KMS-11 (cell line): ENCODE measurements at regions not wholly inside any gene's neighbourhood (a gene's known extent, or its start where the extent isn't known, plus 50 kb on each side); places are given as distances from the start of the nearest gene placed in this dataset.

Experiments
- H2AFZ ChIP-seq: fragments of 200-600 bp; sonication (generic); 2 replicates; pipeline ENCODE4 v1.6.1; 2016; ENCODE audit warnings: antibody characterized with exemption, mixed run types, low read depth
- H3K27ac ChIP-seq: fragments of 200-600 bp; sonication (generic); 2 replicates; pipeline ENCODE4 v1.6.1; 2016; ENCODE audit warnings: mild to moderate bottlenecking, mixed run types
- H3K27me3 ChIP-seq: fragments of 200-600 bp; sonication (generic); 2 replicates; pipeline ENCODE4 v1.6.1; 2017; ENCODE audit warnings: mild to moderate bottlenecking, low read depth, mixed run types, moderate library complexity; ENCODE audit not compliant: insufficient read depth
- H3K36me3 ChIP-seq: fragments of 200-600 bp; sonication (generic); 2 replicates; pipeline ENCODE4 v1.6.1; 2017; ENCODE audit warnings: mild to moderate bottlenecking, mixed run types; ENCODE audit not compliant: insufficient read depth
- H3K4me1 ChIP-seq: fragments of 200-600 bp; sonication (generic); 2 replicates; pipeline ENCODE4 v1.6.1; 2016; ENCODE audit warnings: mild to moderate bottlenecking, low read depth, mixed run types; ENCODE audit not compliant: poor library complexity, severe bottlenecking
- H3K4me2 ChIP-seq: fragments of 200-600 bp; sonication (generic); 2 replicates; pipeline ENCODE4 v1.7.0; 2016; ENCODE audit warnings: mild to moderate bottlenecking, mixed run types
- H3K4me3 ChIP-seq: fragments of 200-600 bp; sonication (generic); IDR thresholded peaks from 2 replicates; pipeline ENCODE4 v1.6.1; 2017; ENCODE audit warnings: low read depth, low read length, mixed read lengths; ENCODE audit not compliant: insufficient read depth
- H3K79me2 ChIP-seq: fragments of 200-600 bp; sonication (generic); 2 replicates; pipeline ENCODE4 v1.6.1; 2016; ENCODE audit warnings: low read depth, mixed run types; ENCODE audit not compliant: insufficient read depth
- H3K9ac ChIP-seq: fragments of 200-600 bp; sonication (generic); 2 replicates; pipeline ENCODE4 v1.6.1; 2016; ENCODE audit warnings: mild to moderate bottlenecking, mixed run types
- H4K20me1 ChIP-seq: fragments of 200-600 bp; sonication (generic); 2 replicates; pipeline ENCODE4 v1.6.1; 2016; ENCODE audit warnings: mild to moderate bottlenecking, mixed run types; ENCODE audit not compliant: insufficient read depth
- TF ChIP-seq, protein P1 (sequence below): fragments of 200-600 bp; sonication (generic); conservative IDR thresholded peaks from 2 replicates; pipeline ENCODE4 v1.6.1; 2017; ENCODE audit warnings: low read depth, mild to moderate bottlenecking, antibody characterized with exemption, low read length, moderate library complexity, mixed read lengths

DNA sequence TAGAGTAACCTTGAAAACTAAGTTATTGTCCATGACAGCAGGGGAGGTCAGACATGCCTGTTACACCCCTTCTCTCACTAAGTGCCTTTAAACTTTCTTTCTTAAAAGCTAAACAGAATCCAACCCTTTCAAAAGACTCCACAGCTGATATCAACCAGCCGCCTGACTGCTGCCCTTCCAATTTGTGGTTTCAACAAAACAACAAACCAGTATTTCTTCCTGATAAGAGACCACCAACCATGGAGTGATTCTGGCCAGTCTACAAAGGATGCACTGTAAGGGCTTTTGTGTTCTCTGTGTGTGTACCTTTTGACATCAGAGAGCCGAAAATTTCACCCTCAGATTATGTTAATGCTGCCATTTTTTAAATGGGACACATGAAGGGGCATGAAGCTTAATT, 1204.2 kb downstream of the ROBO2 start:
- H3K9ac ChIP-seq = no peak overlapping the region
- TF ChIP-seq, protein P1, sequence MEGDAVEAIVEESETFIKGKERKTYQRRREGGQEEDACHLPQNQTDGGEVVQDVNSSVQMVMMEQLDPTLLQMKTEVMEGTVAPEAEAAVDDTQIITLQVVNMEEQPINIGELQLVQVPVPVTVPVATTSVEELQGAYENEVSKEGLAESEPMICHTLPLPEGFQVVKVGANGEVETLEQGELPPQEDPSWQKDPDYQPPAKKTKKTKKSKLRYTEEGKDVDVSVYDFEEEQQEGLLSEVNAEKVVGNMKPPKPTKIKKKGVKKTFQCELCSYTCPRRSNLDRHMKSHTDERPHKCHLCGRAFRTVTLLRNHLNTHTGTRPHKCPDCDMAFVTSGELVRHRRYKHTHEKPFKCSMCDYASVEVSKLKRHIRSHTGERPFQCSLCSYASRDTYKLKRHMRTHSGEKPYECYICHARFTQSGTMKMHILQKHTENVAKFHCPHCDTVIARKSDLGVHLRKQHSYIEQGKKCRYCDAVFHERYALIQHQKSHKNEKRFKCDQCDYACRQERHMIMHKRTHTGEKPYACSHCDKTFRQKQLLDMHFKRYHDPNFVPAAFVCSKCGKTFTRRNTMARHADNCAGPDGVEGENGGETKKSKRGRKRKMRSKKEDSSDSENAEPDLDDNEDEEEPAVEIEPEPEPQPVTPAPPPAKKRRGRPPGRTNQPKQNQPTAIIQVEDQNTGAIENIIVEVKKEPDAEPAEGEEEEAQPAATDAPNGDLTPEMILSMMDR = no peak
- no peaks in the 10 kb centered on the region for H3K79me2 ChIP-seq
- no peak overlapping the region for H3K4me2 ChIP-seq
- no peaks in the 10 kb centered on the region for H3K27me3 ChIP-seq
- no peaks in the 10 kb centered on the region for H3K36me3 ChIP-seq
- H4K20me1 ChIP-seq = no peaks in the 10 kb centered on the region
- no peak overlapping the region for H3K27ac ChIP-seq
- H3K4me3 ChIP-seq = no peak overlapping the region
- H2AFZ ChIP-seq = no peak overlapping the region
- H3K4me1 ChIP-seq = no peaks in the 10 kb centered on the region

DNA sequence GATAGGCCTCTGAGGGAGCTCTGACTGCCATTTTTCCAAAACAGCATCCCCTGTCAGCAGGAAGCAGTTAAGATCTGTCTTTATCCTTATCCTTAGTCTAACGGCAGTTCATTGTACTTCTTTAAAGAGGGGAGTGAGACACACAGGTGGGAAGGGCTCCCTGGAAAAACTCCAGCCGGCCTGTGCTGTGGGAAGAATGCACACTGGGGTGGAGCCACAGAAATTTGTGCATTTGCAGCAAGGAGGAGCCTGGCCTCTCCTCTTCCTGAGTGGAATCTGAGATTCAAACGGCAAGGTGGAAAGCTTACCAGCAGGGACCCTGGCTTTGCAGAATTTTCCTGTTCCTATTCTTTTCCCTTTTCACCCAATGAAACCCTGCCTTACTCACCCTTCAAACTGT, 1209.4 kb downstream of the ROBO2 start:
- H4K20me1 ChIP-seq = no peaks in the 10 kb centered on the region
- no peak overlapping the region for H3K4me2 ChIP-seq
- H2AFZ ChIP-seq = no peak overlapping the region
- H3K79me2 ChIP-seq = no peaks in the 10 kb centered on the region
- TF ChIP-seq, protein P1 = no peak
- no peaks in the 10 kb centered on the region for H3K27me3 ChIP-seq
- no peaks in the 10 kb centered on the region for H3K4me1 ChIP-seq
- no peaks in the 10 kb centered on the region for H3K36me3 ChIP-seq
- no peak overlapping the region for H3K4me3 ChIP-seq
- no peak overlapping the region for H3K27ac ChIP-seq
- no peak overlapping the region for H3K9ac ChIP-seq

DNA sequence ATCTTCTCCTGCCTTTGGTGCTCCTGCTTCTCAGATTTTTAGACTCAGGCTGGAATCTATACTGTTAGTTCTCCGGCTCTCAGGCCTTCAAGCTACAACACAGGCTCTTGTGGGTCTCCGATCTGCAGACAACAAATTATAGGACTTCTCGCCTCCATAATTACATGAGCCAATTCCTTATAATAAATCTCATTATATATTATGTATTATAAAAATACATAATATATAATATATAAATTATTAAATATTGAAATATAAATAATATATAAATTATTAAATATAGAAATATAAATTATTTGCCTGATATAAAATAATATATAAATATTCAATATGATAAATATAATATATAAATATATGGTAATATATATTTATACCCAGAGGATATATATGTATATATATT, 1214.0 kb downstream of the ROBO2 start:
- no peak overlapping the region for H3K9ac ChIP-seq
- H3K4me1 ChIP-seq = no peaks in the 10 kb centered on the region
- no peak overlapping the region for H2AFZ ChIP-seq
- H3K27ac ChIP-seq = no peak overlapping the region
- no peaks in the 10 kb centered on the region for H3K27me3 ChIP-seq
- TF ChIP-seq, protein P1 = no peak
- H3K79me2 ChIP-seq = no peaks in the 10 kb centered on the region
- no peaks in the 10 kb centered on the region for H3K36me3 ChIP-seq
- no peaks in the 10 kb centered on the region for H4K20me1 ChIP-seq
- H3K4me2 ChIP-seq = no peak overlapping the region
- H3K4me3 ChIP-seq = no peak overlapping the region

DNA sequence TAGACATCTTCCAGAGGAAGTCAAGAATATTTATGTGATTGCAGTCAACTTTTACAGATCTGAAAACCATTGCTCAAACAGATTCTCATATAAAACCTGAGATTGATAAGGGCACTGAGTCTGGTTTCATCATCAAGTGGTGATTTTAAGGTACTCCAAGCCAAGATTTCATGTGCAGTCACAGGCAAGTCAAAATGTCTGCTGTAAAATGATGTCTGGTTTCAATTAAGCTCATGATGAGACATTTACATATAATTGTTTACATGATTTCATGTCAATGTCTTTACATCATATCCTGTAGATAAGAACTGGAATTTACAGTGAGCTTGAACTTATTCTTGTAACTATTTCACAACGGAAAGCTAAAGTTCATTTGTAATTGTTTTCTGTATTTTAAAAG, 1215.5 kb downstream of the ROBO2 start:
- Histone ChIP-seq H3K4me3 (no peak overlapping the region), H4K20me1 (no peaks in the 10 kb centered on the region), H3K4me2 (no peak overlapping the region), H3K27ac (no peak overlapping the region), H3K36me3 (no peaks in the 10 kb centered on the region), H3K27me3 (no peaks in the 10 kb centered on the region), H2AFZ (no peak overlapping the region), H3K79me2 (no peaks in the 10 kb centered on the region), H3K4me1 (no peaks in the 10 kb centered on the region), H3K9ac (no peak overlapping the region)
- TF ChIP-seq, protein P1 = no peak

DNA sequence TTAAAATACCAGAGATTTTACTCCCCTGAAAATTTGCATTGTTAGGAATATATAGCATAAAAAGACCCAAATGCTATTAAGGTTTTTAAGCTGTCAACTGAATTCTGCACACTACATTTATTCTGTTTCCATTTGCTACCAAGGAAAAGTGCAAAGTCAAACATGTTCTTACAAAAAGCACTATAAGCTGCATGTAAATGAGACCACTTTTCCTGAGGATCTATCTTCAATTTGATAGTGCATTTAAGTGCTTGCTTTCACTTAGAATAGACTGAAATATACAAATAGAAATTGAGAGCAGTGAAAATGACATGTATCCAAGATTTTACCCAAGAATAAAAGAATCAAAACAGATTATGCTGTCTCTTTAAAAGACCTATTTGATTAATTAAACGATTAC, 1216.2 kb downstream of the ROBO2 start:
- H3K9ac ChIP-seq = no peak overlapping the region
- no peaks in the 10 kb centered on the region for H3K4me1 ChIP-seq
- no peaks in the 10 kb centered on the region for H3K27me3 ChIP-seq
- no peak overlapping the region for H3K27ac ChIP-seq
- TF ChIP-seq, protein P1 = no peak
- H3K79me2 ChIP-seq = no peaks in the 10 kb centered on the region
- H3K4me3 ChIP-seq = no peak overlapping the region
- H3K36me3 ChIP-seq = no peaks in the 10 kb centered on the region
- H4K20me1 ChIP-seq = no peaks in the 10 kb centered on the region
- no peak overlapping the region for H3K4me2 ChIP-seq
- H2AFZ ChIP-seq = no peak overlapping the region
